ENCODE measurements at regions not wholly inside any gene's neighbourhood (a gene's known extent, or its start where the extent isn't known, plus 50 kb on each side); places are given as distances from the start of the nearest gene placed in this dataset.
A peak's percentile ranks its signal among the peaks of the same experiment; 100 is the strongest.
"Not testable (repeated sequence)": the region's sequence is repeated elsewhere in the genome, so short reads cannot be mapped to it uniquely, and the experiment has no call there.

GRCh38 chr10:3658766-3659165 is 126.2 kb downstream of the KLF6 start:
- no peak for DNase-seq

- no peak for DNase-seq
These were observed 128.8 kb downstream of the KLF6 start for GRCh38 chr10:3656214-3656613.

- DNase-seq, result peak in 1 of 3 donors; percentile 26
These were observed 129.5 kb downstream of the KLF6 start for GRCh38 chr10:3655528-3655927.

- no peak for DNase-seq
These were observed 130.0 kb downstream of the KLF6 start for GRCh38 chr10:3654980-3655379.

GRCh38 chr10:3654496-3654895 is 130.5 kb downstream of the KLF6 start:
- DNase-seq, result no peak

DNA sequence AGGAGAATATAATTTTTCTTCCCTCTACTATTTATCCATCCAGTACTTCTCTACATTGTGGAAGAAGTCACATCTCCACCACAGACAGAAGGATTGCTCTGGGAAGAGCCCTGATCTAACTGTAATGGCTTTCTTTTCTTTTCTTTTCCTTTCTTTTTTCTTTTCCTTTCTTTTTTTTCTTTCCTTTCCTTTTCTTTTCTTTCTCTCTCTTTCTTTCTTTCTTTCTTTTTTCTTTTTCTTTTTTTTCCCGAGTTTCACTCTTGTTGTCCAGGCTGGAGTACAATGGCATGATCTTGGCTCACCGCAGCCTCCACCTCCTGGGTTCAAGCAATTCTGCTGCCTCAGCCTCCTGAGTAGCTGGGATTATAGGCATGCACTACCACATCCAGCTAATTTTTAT is 131.7 kb downstream of the KLF6 start:
- not testable (repeated sequence) for DNase-seq

DNA sequence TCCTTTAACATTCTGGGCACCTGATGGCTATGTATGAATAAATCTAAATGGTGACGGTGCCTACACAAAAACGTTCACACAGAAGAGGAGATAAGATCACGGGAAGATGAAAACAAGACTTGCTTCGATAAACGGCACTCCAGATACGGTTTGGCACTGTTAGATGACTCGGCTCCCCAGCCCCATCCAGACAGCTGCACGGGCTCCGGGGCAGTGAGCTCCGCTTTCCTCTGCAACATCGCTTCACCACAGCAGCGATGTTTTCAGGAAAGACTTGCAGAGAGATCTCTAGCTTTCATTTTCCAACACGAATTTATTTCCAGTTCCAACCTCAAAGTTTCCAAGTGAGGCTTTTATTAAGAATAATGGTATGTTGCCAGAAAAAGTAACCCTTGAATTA is 132.1 kb downstream of the KLF6 start:
- peak in 1 of 3 donors; percentile 13 for DNase-seq

DNA sequence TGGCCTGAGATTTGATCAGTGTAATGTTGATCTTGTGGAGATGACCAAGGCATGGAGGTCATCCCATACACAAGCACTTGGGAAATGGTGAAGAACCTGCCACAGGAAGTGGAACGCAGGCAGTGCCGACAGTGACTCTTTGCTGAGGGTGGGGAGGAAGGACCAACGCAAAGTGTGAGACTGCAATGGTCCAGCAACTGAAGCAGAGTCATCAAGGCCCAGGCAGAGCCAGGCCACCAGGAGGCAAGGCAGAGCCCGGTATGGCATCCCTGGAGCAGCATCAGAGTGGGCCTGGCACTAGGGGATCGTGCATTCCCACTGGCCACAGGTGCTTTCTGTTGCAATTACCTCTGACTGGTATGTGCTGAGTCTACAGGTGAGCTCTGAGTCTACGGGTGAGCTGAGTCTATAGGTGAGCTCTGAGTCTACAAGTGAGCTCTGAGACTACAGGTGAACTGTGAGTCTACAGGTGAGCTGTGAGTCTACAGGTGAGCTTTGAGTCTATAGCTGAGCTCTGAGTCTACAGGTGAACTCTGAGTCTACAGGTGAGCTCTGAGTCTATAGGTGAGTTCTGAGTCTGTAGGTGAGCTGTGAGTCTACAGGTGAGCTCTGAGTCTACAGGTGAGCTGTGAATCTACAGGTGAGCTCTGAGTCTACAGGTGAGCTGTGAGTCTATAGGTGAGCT is 132.9 kb downstream of the KLF6 start:
- DNase-seq, result no peak

- no peak for DNase-seq
These were observed 136.4 kb downstream of the KLF6 start for GRCh38 chr10:3648576-3648975.

DNA sequence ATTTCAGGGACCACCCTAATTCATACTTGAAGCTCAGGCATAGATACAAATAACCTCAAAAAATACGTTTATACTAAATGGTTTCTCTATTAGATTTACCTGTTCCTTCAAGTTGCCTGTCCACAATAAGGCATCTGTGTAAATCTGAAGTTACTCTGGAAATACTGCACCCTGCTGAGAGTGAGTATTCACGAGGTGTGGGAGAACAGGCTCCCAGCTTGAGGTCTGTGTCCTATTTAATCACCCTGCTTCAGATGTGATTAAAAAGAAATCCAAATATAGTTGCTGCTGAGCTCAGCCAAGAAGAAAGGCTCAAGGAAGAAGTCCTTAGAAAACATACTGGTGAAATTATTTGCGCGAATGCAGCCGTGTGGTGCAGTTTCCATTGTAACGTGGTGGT is 136.8 kb downstream of the KLF6 start:
- no peak for DNase-seq

GRCh38 chr10:3647074-3647473 is 137.9 kb downstream of the KLF6 start:
- DNase-seq, result no peak

DNA sequence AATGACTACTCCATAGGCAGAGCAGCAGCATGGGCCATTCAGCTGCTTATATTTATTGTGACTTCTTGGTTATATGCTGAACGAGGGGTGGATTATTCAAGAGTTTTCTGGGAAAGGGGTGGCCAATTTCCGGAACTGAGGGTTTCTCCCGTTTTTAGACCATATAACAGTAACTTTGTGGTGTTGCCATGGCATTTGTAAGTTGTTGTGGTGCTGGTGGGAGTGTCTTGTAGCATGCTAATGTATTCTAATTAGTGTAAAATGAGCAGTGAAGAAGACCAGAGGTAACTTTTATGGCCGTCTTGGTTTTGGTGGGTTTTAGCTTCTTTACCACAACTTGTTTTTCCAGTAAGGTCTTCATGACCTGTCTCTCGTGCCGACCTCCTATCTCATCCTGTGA is 139.6 kb downstream of the KLF6 start:
- no peak for DNase-seq

DNA sequence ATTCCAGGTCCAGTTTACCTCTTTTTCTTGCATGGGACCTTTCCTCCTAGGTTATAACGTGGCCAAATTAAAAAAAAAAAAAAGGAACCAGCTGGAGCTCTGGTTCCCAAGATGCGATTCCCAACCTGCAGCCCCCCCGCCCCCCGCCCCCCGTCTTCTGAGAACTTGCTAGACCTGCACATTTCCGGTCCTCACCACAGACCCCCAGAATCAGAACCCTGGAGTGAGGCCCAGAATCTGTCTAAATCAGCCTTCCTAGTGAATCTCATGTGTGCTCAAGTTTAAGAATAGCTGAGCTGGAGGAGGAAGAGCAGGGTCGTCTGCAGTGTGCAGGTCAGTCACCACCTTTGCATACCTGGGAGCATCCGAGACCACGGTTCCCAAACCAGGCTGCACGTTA is 144.2 kb downstream of the KLF6 start:
- no peak for DNase-seq

- DNase-seq, result no peak
These were observed 145.5 kb downstream of the KLF6 start for GRCh38 chr10:3639546-3639945.

DNA sequence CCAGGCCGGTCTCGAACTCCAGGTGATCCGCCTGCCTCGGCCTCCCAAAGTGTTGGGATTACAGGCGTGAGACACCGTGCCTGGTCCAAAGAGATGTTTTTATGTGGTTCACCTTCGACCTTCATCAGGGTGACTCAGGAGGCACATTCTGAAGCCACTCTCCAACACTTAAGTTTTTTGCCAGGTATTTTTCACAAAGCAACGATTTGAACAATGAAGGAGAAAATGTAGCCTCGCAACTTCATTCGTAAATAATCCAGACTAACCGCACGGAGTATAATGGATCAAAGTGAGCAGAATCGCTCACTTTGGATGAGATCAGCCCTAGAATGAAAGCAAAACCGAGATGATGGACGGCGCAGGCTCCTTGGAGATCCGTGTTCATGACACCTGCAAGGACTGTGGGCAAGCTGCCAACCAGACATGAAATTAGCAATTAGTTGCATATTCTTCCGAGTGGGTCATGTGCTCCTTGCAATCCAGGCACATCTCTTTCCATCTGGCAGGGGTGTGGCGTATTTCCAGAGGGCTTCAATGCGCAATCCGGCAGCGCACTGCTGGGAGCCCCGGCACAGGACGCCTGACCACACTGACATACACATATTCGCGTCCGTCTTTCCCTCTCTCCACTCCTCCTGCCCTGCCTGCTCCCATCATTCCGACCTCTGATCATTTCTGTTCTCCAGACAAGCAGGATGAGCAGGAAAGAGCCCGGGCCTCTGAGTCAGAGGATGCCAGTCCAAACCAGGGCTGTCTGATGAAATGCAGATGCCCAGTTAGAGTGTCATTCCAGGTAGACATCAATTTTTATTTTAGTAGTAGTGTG is 148.4 kb downstream of the KLF6 start:
- no peak for DNase-seq

DNA sequence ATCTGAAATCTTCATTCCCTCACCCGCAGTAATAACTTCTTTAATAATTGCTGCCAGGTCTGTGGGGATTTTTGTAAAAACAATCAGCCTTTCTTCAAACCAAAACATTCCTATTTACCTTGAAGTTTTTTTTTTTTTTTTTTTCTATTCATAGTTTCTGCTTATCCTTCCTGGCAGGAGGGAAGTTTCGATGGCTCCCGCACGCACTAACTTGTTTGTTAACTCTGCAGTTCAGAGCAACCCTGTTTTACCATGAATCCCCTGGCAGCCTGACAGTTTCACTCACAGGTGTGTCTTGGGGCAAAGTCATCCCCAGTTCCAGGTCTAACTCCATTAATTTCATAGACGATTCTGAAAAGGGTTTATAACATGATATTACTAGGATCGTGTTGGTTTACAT is 149.3 kb downstream of the KLF6 start:
- no peak for DNase-seq

- DNase-seq, result no peak
These were observed 149.8 kb downstream of the KLF6 start for GRCh38 chr10:3635211-3635671.

GRCh38 chr10:3634646-3635045 is 150.4 kb downstream of the KLF6 start:
- not testable (repeated sequence) for DNase-seq

- DNase-seq, result peak in 1 of 3 donors; percentile 8
These were observed 153.2 kb downstream of the KLF6 start for GRCh38 chr10:3631701-3632330.

DNA sequence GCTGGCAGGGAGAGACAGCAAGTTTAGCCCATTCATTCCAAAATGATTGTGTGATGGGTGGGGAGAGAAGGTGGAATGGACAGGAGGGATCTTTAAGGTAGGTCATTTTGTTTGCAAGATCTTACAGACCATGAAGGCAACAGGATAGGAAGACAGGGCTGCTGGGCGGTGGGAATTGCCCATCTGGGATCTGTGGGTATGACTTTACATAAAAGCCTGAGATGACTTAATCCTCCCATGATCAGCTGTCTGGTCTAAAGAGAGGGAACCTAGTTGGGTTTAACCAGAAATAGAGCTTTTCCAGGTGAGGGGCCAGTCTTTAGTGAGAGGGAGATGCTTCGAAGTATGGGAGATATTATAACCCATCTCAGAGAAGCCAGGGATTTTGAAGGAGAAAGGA is 153.7 kb downstream of the KLF6 start:
- peak; percentile 34 to 57 (median 46) for DNase-seq

- DNase-seq, result no peak
These were observed 158.9 kb downstream of the KLF6 start for GRCh38 chr10:3625959-3626751.

GRCh38 chr10:3624367-3624766 is 160.6 kb downstream of the KLF6 start:
- DNase-seq, result no peak

- DNase-seq, result no peak
These were observed 161.3 kb downstream of the KLF6 start for GRCh38 chr10:3623746-3624145.

Measured in suppressor macrophage treated with lipopolysaccharide for 1 hour (primary cell).